NCI-H774 (cell line): ENCODE measurements at regions not wholly inside any gene's neighbourhood (a gene's known extent, or its start where the extent isn't known, plus 50 kb on each side); places are given as distances from the start of the nearest gene placed in this dataset.

Experiments
- DNase-seq: peaks from one replicate; lab custom pipeline; 2025; lab: John Stamatoyannopoulos, UW

GRCh38 chr4:107164962-107165475 is 128.9 kb upstream of the DKK2 start:
- no peak for DNase-seq

- no peak for DNase-seq
These were observed 120.3 kb upstream of the DKK2 start for GRCh38 chr4:107156443-107156842.

- no peak for DNase-seq
These were observed 119.3 kb upstream of the DKK2 start for GRCh38 chr4:107155366-107155765.

- DNase-seq, result no peak
These were observed 117.8 kb upstream of the DKK2 start for GRCh38 chr4:107153956-107154355.

GRCh38 chr4:107153228-107153627 is 117.1 kb upstream of the DKK2 start:
- DNase-seq, result no peak

GRCh38 chr4:107151173-107151572 is 115.1 kb upstream of the DKK2 start:
- no peak for DNase-seq

GRCh38 chr4:107148904-107149303 is 112.8 kb upstream of the DKK2 start:
- DNase-seq, result no peak

- DNase-seq, result no peak
These were observed 111.8 kb upstream of the DKK2 start for GRCh38 chr4:107147873-107148272.

- no peak for DNase-seq
These were observed 102.3 kb upstream of the DKK2 start for GRCh38 chr4:107138433-107138832.

- DNase-seq, result no peak
These were observed 98.0 kb upstream of the DKK2 start for GRCh38 chr4:107133965-107134653.

- no peak for DNase-seq
These were observed 95.2 kb upstream of the DKK2 start for GRCh38 chr4:107131295-107131694.

- DNase-seq, result no peak
These were observed 94.0 kb upstream of the DKK2 start for GRCh38 chr4:107130157-107130556.

GRCh38 chr4:107129611-107130010 is 93.5 kb upstream of the DKK2 start:
- no peak for DNase-seq

- no peak for DNase-seq
These were observed 93.0 kb upstream of the DKK2 start for GRCh38 chr4:107129076-107129475.

- no peak for DNase-seq
These were observed 92.0 kb upstream of the DKK2 start for GRCh38 chr4:107128116-107128515.

- no peak for DNase-seq
These were observed 89.4 kb upstream of the DKK2 start for GRCh38 chr4:107125496-107125895.

GRCh38 chr4:107122736-107123135 is 86.6 kb upstream of the DKK2 start:
- DNase-seq, result no peak

- DNase-seq, result no peak
These were observed 84.5 kb upstream of the DKK2 start for GRCh38 chr4:107120661-107121060.

GRCh38 chr4:107117726-107118125 is 81.6 kb upstream of the DKK2 start:
- DNase-seq, result no peak

GRCh38 chr4:107115185-107115847 is 79.2 kb upstream of the DKK2 start:
- DNase-seq, result no peak

GRCh38 chr4:107114059-107114458 is 77.9 kb upstream of the DKK2 start:
- no peak for DNase-seq

- DNase-seq, result no peak
These were observed 62.3 kb upstream of the DKK2 start for GRCh38 chr4:107098401-107098800.

GRCh38 chr4:107094976-107095375 is 58.9 kb upstream of the DKK2 start:
- DNase-seq, result no peak

GRCh38 chr4:107094332-107094731 is 58.2 kb upstream of the DKK2 start:
- no peak for DNase-seq
